SK-N-SH (cell line): ENCODE measurements at regions not wholly inside any gene's neighbourhood (a gene's known extent, or its start where the extent isn't known, plus 50 kb on each side); places are given as distances from the start of the nearest gene placed in this dataset.

Source experiments
- CTCF ChIA-PET: fragments of 300-600, 350-600 bp; formaldehyde crosslinking; extraction: SDS; loops from one replicate; lab custom pipeline; 2021; lab: Yijun Ruan, JAX
- POLR2A ChIA-PET: fragments of 350-600 bp; sonication (Branson Sonifier 250); formaldehyde crosslinking; extraction: SDS; loops from one replicate; lab custom pipeline; 2020; ENCODE audit warnings: antibody characterized with exemption, inconsistent platforms; lab: Yijun Ruan, JAX
- DNase-seq: peaks from one replicate; pipeline ENCODE4 v3.0.0; 2012
- H2AFZ ChIP-seq: fragments of 200-600 bp; sonication (generic); 2 replicates; pipeline ENCODE4 v1.8.1; 2016; ENCODE audit warnings: antibody characterized with exemption, mild to moderate bottlenecking, low read depth
- H3F3A ChIP-seq: fragments of 200-600 bp; sonication (generic); replicated peaks from 2 replicates; pipeline ENCODE3; 2016; ENCODE audit warnings: antibody characterized with exemption, mild to moderate bottlenecking; ENCODE audit not compliant: insufficient read depth
- H3K27ac ChIP-seq, 2 experiments: fragments of 200-500 bp in 1 of 2; fragments of 200-600 bp in 1 of 2; sonication (Bioruptor generic) in 1 of 2; sonication (generic), shearing (Covaris generic) in 1 of 2; 2 replicates each; pipeline versions ENCODE4 v1.5.1 to v1.6.1; 2014 to 2016; ENCODE audit warnings: low read depth in 2 of 2, inconsistent platforms in 1 of 2, low read length in 1 of 2, mild to moderate bottlenecking in 1 of 2, mixed read lengths in 1 of 2
- H3K27me3 ChIP-seq: fragments of 200-600 bp; sonication (generic), shearing (Covaris generic); 2 replicates; pipeline ENCODE4 v1.6.1; 2016; ENCODE audit warnings: mixed run types; ENCODE audit not compliant: insufficient read depth
- H3K36me3 ChIP-seq, 2 experiments: fragments of 200-500 bp in 1 of 2; fragments of 200-600 bp in 1 of 2; sonication (Bioruptor generic) in 1 of 2; sonication (generic) in 1 of 2; replicated peaks in 1 of 2; 2 replicates each; pipeline versions ENCODE3 to v1.5.1; 2014 to 2016; ENCODE audit warnings: low read length in 1 of 2, mild to moderate bottlenecking in 1 of 2; ENCODE audit not compliant: insufficient read depth in 2 of 2, control insufficient read depth in 1 of 2
- H3K4me1 ChIP-seq, 2 experiments: fragments of 200-500 bp in 1 of 2; fragments of 200-600 bp in 1 of 2; sonication (Bioruptor generic) in 1 of 2; sonication (generic), shearing (Covaris generic) in 1 of 2; 2 replicates each; pipeline versions ENCODE4 v1.5.1 to v1.6.1; 2014 to 2016; ENCODE audit warnings: low read depth in 1 of 2, low read length in 1 of 2, mixed run types in 1 of 2; ENCODE audit not compliant: insufficient read depth in 2 of 2, control insufficient read depth in 1 of 2
- H3K4me2 ChIP-seq: fragments of 200-600 bp; sonication (generic), shearing (Covaris generic); 2 replicates; pipeline ENCODE4 v1.6.1; 2017; ENCODE audit warnings: mixed run types
- H3K4me3 ChIP-seq, 2 experiments: fragments of 200-500 bp in 1 of 2; fragments of 200-600 bp in 1 of 2; sonication (Bioruptor generic) in 1 of 2; sonication (generic), shearing (Covaris generic) in 1 of 2; 2 replicates each; pipeline versions ENCODE4 v1.5.1 to v1.8.1; 2014 to 2016; ENCODE audit warnings: low read depth in 2 of 2, inconsistent platforms in 1 of 2, low read length in 1 of 2, mild to moderate bottlenecking in 1 of 2, mixed read lengths in 1 of 2, moderate library complexity in 1 of 2
- H3K79me2 ChIP-seq: fragments of 200-600 bp; sonication (generic); 2 replicates; pipeline ENCODE4 v1.8.1; 2017; ENCODE audit warnings: mild to moderate bottlenecking; ENCODE audit not compliant: insufficient read depth
- H3K9ac ChIP-seq: fragments of 200-600 bp; sonication (generic); 2 replicates; pipeline ENCODE4 v1.6.1; 2017; ENCODE audit warnings: mixed run types
- H3K9me2 ChIP-seq: fragments of 200-600 bp; sonication (generic); 2 replicates; pipeline ENCODE4 v1.6.1; 2017; ENCODE audit warnings: mixed run types
- H3K9me3 ChIP-seq: fragments of 200-600 bp; sonication (generic); 2 replicates; pipeline ENCODE4 v1.6.1; 2017; ENCODE audit warnings: mixed run types, mild to moderate bottlenecking, moderate library complexity
- H4K20me1 ChIP-seq: fragments of 200-600 bp; sonication (generic); 2 replicates; pipeline ENCODE4 v1.6.1; 2017; ENCODE audit warnings: mild to moderate bottlenecking, mixed run types; ENCODE audit not compliant: insufficient read depth
- CHD2 ChIP-seq: fragments of 150-350 bp; IDR thresholded peaks from 2 replicates; pipeline ENCODE4 v1.6.1; 2018; ENCODE audit warnings: low read length; ENCODE audit not compliant: partially characterized antibody
- CTCF ChIP-seq: fragments of 200-600 bp; sonication (generic); IDR thresholded peaks from 2 replicates; pipeline ENCODE4 v1.6.1; 2017; ENCODE audit warnings: antibody characterized with exemption, mild to moderate bottlenecking, moderate library complexity
- EP300 ChIP-seq, 2 experiments: IDR thresholded peaks; 2 replicates each; pipeline versions ENCODE4 v1.4.0 to v1.6.1; 2012; ENCODE audit warnings: borderline replicate concordance in 1 of 2, low read depth in 1 of 2, low read length in 1 of 2
- GABPA ChIP-seq: IDR thresholded peaks from 2 replicates; pipeline ENCODE4 v1.4.0; 2012; ENCODE audit warnings: low read depth, mild to moderate bottlenecking
- JUND ChIP-seq: IDR thresholded peaks from 2 replicates; pipeline ENCODE4 v1.4.0; 2012
- MXI1 ChIP-seq: IDR thresholded peaks from 2 replicates; pipeline ENCODE4 v1.6.1; 2012; ENCODE audit warnings: mild to moderate bottlenecking, low read depth, low read length, improper control_type of control experiment
- NFIC ChIP-seq: IDR thresholded peaks from 2 replicates; pipeline ENCODE4 v1.4.0; 2012; ENCODE audit warnings: borderline replicate concordance
- RAD21 ChIP-seq: IDR thresholded peaks from 2 replicates; pipeline ENCODE4 v1.6.1; 2012; ENCODE audit warnings: mild to moderate bottlenecking, low read length
- RCOR1 ChIP-seq: fragments of 150-350 bp; IDR thresholded peaks from 2 replicates; pipeline ENCODE4 v1.6.1; 2017; ENCODE audit warnings: antibody characterized with exemption, low read length
- RFX5 ChIP-seq: IDR thresholded peaks from 2 replicates; pipeline ENCODE4 v1.6.1; 2012; ENCODE audit warnings: mild to moderate bottlenecking, improper control_type of control experiment, low read length
- RXRA ChIP-seq: IDR thresholded peaks from 2 replicates; pipeline ENCODE4 v1.4.0; 2012; ENCODE audit warnings: low read depth, mild to moderate bottlenecking, borderline replicate concordance
- SIN3A ChIP-seq: IDR thresholded peaks from 2 replicates; pipeline ENCODE4 v1.6.1; 2012; ENCODE audit warnings: low read depth, mild to moderate bottlenecking, low read length, moderate library complexity, borderline replicate concordance
- USF1 ChIP-seq: IDR thresholded peaks from 2 replicates; pipeline ENCODE4 v1.4.0; 2012; ENCODE audit warnings: low read depth, borderline replicate concordance
- WGBS: methylation state at CpG from one replicate; pipeline ENCODE4 v1.1.6; 2017; ENCODE audit warnings: low lambda C conversion rate; 5-methylcytosine and 5-hydroxymethylcytosine counted together

- H3F3A ChIP-seq = no peaks in the 10 kb centered on the region
- no peaks in the 10 kb centered on the region for H3K36me3 ChIP-seq
- H3K4me1 ChIP-seq = no peaks in the 10 kb centered on the region; a peak in 2 of 4 replicates
- no peak overlapping the region for H3K4me2 ChIP-seq
- no peak overlapping the region for H3K27ac ChIP-seq
- peaks cover 4% of the 10 kb centered on the region; the same call in 1 of the 2 replicates for H3K27me3 ChIP-seq
- ChIA-PET POLR2A (no interaction called here), CTCF (no interaction called here)
- DNase-seq = no peak
- no peak overlapping the region for H3K4me3 ChIP-seq
- H3K9me3 ChIP-seq = no peaks in the 10 kb centered on the region
- no peaks in the 10 kb centered on the region for H3K79me2 ChIP-seq
- no peaks in the 10 kb centered on the region for H4K20me1 ChIP-seq
- 0% methylated on average over 2 of the region's 2 CpGs for WGBS
- no peaks in the 10 kb centered on the region for H3K9me2 ChIP-seq
- H2AFZ ChIP-seq = no peak overlapping the region
- H3K9ac ChIP-seq = no peak overlapping the region
- no peak for TF ChIP-seq RAD21
- TF ChIP-seq RCOR1 = no peak
- TF ChIP-seq EP300 (IDR thresholded peaks at IDR 0.05; ENCODE audit: borderline replicate concordance in 1 of 2, low read depth in 1 of 2, low read length in 1 of 2) = no peak
- TF ChIP-seq MXI1 = no peak
- no peak for TF ChIP-seq CHD2
- TF ChIP-seq USF1 = no peak
- TF ChIP-seq, all 33 proteins: peak for 0
Observed at GRCh38 chr13:39111145-39111544, 72.9 kb downstream of the NHLRC3 start.

- no peaks in the 10 kb centered on the region for H3K27me3 ChIP-seq
- H3K4me1 ChIP-seq = no peaks in the 10 kb centered on the region
- H3F3A ChIP-seq = no peaks in the 10 kb centered on the region
- ChIA-PET CTCF (interaction anchor here (1.1 kb wide), 1 partner anchor 26 kb away, joined by 6 read pairs; no protein-coding TSS in a partner anchor), POLR2A (no interaction called here)
- no peaks in the 10 kb centered on the region for H3K36me3 ChIP-seq
- DNase-seq = no peak
- no peak overlapping the region for H3K27ac ChIP-seq
- H3K9me2 ChIP-seq = no peaks in the 10 kb centered on the region
- H3K9ac ChIP-seq = no peak overlapping the region
- 33% methylated on average over 1 of the region's 1 CpG for WGBS
- H3K79me2 ChIP-seq = no peaks in the 10 kb centered on the region
- no peak overlapping the region for H3K4me3 ChIP-seq
- H3K9me3 ChIP-seq = no peaks in the 10 kb centered on the region
- H4K20me1 ChIP-seq = no peaks in the 10 kb centered on the region
- H3K4me2 ChIP-seq = no peak overlapping the region
- no peak for TF ChIP-seq CTCF
- no peak for TF ChIP-seq SIN3A
- TF ChIP-seq RFX5 = no peak
- no peak for TF ChIP-seq CHD2
- no peak for TF ChIP-seq GABPA
- no peak for TF ChIP-seq NFIC
- no peak for TF ChIP-seq RXRA
- TF ChIP-seq JUND = no peak
- H2AFZ ChIP-seq = no peak overlapping the region
Observed at GRCh38 chr13:39119422-39119821, 81.2 kb downstream of the NHLRC3 start.
